DOHH2 (cell line): ENCODE measurements at regions not wholly inside any gene's neighbourhood (a gene's known extent, or its start where the extent isn't known, plus 50 kb on each side); places are given as distances from the start of the nearest gene placed in this dataset.

ENCODE experiments used
- H3F3A ChIP-seq: fragments of 200-600 bp; sonication (generic), shearing (Covaris generic); 2 replicates; pipeline ENCODE4 v1.6.0; 2016; ENCODE audit warnings: antibody characterized with exemption, mild to moderate bottlenecking; ENCODE audit not compliant: control insufficient read depth, insufficient read depth
- H3K27ac ChIP-seq: fragments of 200-600 bp; sonication (generic); 2 replicates; pipeline ENCODE4 v1.5.1; 2014; ENCODE audit warnings: low read depth, mild to moderate bottlenecking, low read length, moderate library complexity
- H3K27me3 ChIP-seq: fragments of 200-600 bp; sonication (generic); 2 replicates; pipeline ENCODE4 v1.6.1; 2014; ENCODE audit warnings: mild to moderate bottlenecking, low read length, mixed read lengths; ENCODE audit not compliant: control insufficient read depth
- H3K36me3 ChIP-seq: fragments of 200-600 bp; sonication (generic); 2 replicates; pipeline ENCODE4 v1.6.1; 2014; ENCODE audit warnings: mild to moderate bottlenecking, low read length, moderate library complexity, mixed read lengths; ENCODE audit not compliant: control insufficient read depth
- H3K4me1 ChIP-seq: fragments of 200-600 bp; sonication (generic); 2 replicates; pipeline ENCODE4 v1.6.1; 2014; ENCODE audit warnings: mild to moderate bottlenecking, low read length, mixed read lengths; ENCODE audit not compliant: control insufficient read depth
- H3K4me2 ChIP-seq: fragments of 200-600 bp; sonication (generic); 2 replicates; pipeline ENCODE4 v1.6.0; 2014; ENCODE audit warnings: mild to moderate bottlenecking, low read length, moderate library complexity
- H3K4me3 ChIP-seq: fragments of 200-600 bp; sonication (generic); 2 replicates; pipeline ENCODE4 v1.5.1; 2014; ENCODE audit warnings: mild to moderate bottlenecking, low read length, mixed read lengths
- H3K79me2 ChIP-seq: fragments of 200-600 bp; sonication (generic); 2 replicates; pipeline ENCODE4 v1.6.1; 2014; ENCODE audit warnings: mild to moderate bottlenecking, low read length, mixed read lengths; ENCODE audit not compliant: control insufficient read depth
- H3K9me2 ChIP-seq: fragments of 200-600 bp; sonication (generic); replicated peaks from 2 replicates; pipeline ENCODE4 v1.6.1; 2014; ENCODE audit warnings: mild to moderate bottlenecking, low read length, mixed read lengths; ENCODE audit not compliant: control insufficient read depth
- H3K9me3 ChIP-seq: fragments of 200-600 bp; sonication (generic); 2 replicates; pipeline ENCODE4 v1.6.1; 2014; ENCODE audit warnings: antibody characterized with exemption, low read length, mixed read lengths; ENCODE audit not compliant: control insufficient read depth, insufficient read depth
- H4K20me1 ChIP-seq: fragments of 200-600 bp; sonication (generic); 2 replicates; pipeline ENCODE4 v1.6.0; 2014; ENCODE audit warnings: low read depth, mild to moderate bottlenecking, antibody characterized with exemption, low read length, moderate library complexity; ENCODE audit not compliant: control insufficient read depth, insufficient read depth
- CTCF ChIP-seq: fragments of 200-600 bp; sonication (generic); IDR thresholded peaks from one replicate; pipeline ENCODE4 v1.5.1; 2014; ENCODE audit warnings: antibody characterized with exemption, mild to moderate bottlenecking, low read depth, low read length; ENCODE audit not compliant: poor library complexity, severe bottlenecking
- EZH2phosphoT487 ChIP-seq: fragments of 200-600 bp; sonication (generic); IDR thresholded peaks from 2 replicates; pipeline ENCODE4 v1.6.1; 2017; ENCODE audit warnings: borderline replicate concordance, mild to moderate bottlenecking, antibody characterized with exemption, low read length, moderate library complexity, mixed read lengths

GRCh38 chr20:55540013-55540412 lies 465.3 kb downstream of the CBLN4 start:
- Histone ChIP-seq H3F3A (no peaks in the 10 kb centered on the region), H3K4me1 (no peaks in the 10 kb centered on the region), H3K36me3 (no peaks in the 10 kb centered on the region), H3K4me2 (no peak overlapping the region), H3K9me2 (no peaks in the 10 kb centered on the region), H3K9me3 (no peaks in the 10 kb centered on the region; the same call in 1 of the 2 replicates), H3K4me3 (no peak overlapping the region), H4K20me1 (no peaks in the 10 kb centered on the region), H3K27me3 (no peaks in the 10 kb centered on the region), H3K79me2 (no peaks in the 10 kb centered on the region), H3K27ac (no peak overlapping the region)
- TF ChIP-seq EZH2phosphoT487 = no peak
- TF ChIP-seq CTCF = no peak

GRCh38 chr20:55538261-55538908 lies 466.9 kb downstream of the CBLN4 start:
- Histone ChIP-seq H3F3A (no peaks in the 10 kb centered on the region), H3K9me3 (no peaks in the 10 kb centered on the region; the same call in 1 of the 2 replicates), H3K27ac (no peak overlapping the region), H3K27me3 (no peaks in the 10 kb centered on the region), H3K4me1 (no peaks in the 10 kb centered on the region), H3K9me2 (no peaks in the 10 kb centered on the region), H3K79me2 (no peaks in the 10 kb centered on the region), H3K4me2 (no peak overlapping the region), H3K36me3 (no peaks in the 10 kb centered on the region), H3K4me3 (no peak overlapping the region), H4K20me1 (no peaks in the 10 kb centered on the region)
- TF ChIP-seq EZH2phosphoT487 (no peak), CTCF (no peak)

GRCh38 chr20:55535366-55535765 lies 470.0 kb downstream of the CBLN4 start:
- Histone ChIP-seq H3K4me1 (no peaks in the 10 kb centered on the region), H3K9me3 (peaks cover 6% of the 10 kb centered on the region; the same call in 1 of the 2 replicates), H3K4me2 (no peak overlapping the region), H3K27ac (no peak overlapping the region), H3F3A (no peaks in the 10 kb centered on the region), H3K79me2 (no peaks in the 10 kb centered on the region), H4K20me1 (no peaks in the 10 kb centered on the region), H3K9me2 (no peaks in the 10 kb centered on the region), H3K27me3 (no peaks in the 10 kb centered on the region), H3K4me3 (no peak overlapping the region), H3K36me3 (no peaks in the 10 kb centered on the region)
- TF ChIP-seq EZH2phosphoT487 = no peak
- TF ChIP-seq CTCF = no peak
